ENCODE measurements at regions not wholly inside any gene's neighbourhood (a gene's known extent, or its start where the extent isn't known, plus 50 kb on each side); places are given as distances from the start of the nearest gene placed in this dataset.
"Not testable (repeated sequence)": the region's sequence is repeated elsewhere in the genome, so short reads cannot be mapped to it uniquely, and the experiment has no call there.

GRCh38 chr17:71585540-71585939, 535.3 kb upstream of the SOX9 start:
- FAIRE-seq (no peak), DNase-seq (ENCODE audit: low spot score in 2 of 2) (no peak)

GRCh38 chr17:71592431-71592830, 528.4 kb upstream of the SOX9 start:
- no peak for DNase-seq (ENCODE audit: low spot score in 2 of 2)
- FAIRE-seq = no peak

DNA sequence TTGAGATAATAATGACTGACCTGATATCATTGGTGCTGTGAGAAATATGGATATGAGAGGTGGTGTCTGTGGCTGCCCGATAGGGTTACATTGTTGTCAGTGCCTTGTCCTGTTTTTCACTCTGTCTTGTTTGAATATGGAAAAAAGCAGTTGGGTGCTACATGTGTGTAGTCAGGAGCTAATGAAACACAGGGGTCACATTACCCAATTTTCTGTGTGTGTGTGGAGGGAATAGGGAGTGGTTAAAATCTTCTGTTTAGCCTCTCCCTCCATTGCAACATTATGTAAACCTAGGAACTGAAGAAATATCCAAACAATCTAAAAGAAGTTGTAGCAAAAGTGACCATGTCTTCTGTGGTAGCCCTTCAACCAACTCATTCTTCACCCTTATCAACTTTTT, 527.7 kb upstream of the SOX9 start:
- no peak for DNase-seq (ENCODE audit: low spot score in 2 of 2)
- no peak for FAIRE-seq

DNA sequence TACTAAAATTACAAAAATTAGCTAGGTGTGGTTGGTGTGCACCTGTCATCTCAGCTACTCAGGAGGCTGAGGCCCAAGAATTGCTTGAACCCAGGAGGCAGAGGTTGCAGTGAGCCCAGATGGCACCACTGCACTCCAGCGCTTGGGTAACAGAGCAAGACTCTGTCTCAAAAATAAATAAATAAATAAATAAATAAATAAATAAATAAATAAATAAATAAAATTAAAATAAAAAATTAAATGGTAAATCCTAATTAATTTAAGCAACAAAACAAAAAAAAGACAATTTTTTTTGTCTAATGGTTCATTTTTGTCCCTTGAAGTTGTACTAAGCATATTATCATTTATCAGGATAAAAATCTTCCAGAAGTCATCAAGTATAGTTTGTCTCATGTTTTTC, 521.2 kb upstream of the SOX9 start:
- peak; percentile 74 for FAIRE-seq
- not testable (repeated sequence) for DNase-seq (ENCODE audit: low spot score in 2 of 2)

- DNase-seq (ENCODE audit: low spot score in 2 of 2) (no peak), FAIRE-seq (no peak)
These were observed 520.6 kb upstream of the SOX9 start for GRCh38 chr17:71600137-71600789.

GRCh38 chr17:71601894-71602504, 518.8 kb upstream of the SOX9 start:
- FAIRE-seq (no peak), DNase-seq (ENCODE audit: low spot score in 2 of 2) (no peak)

DNA sequence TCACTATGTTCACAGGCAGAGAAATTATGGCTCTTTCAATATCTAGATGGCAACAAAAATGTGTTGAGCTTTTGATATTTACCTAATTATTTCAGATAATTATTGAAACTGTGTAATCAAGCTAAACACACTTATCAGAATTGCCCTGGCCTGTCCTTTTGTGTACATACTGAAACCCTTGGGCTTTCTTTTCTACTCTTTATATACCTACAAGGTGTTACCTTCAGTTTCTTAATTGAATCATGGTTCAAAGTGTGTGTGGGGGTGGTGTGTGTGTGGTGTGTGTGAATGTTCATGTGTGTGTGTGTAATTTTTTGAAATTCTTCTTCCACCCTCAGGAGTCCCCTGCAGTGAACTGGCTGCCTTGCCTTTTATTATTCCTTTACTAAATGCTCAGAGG, 506.8 kb upstream of the SOX9 start:
- DNase-seq (ENCODE audit: low spot score in 2 of 2) (no peak), FAIRE-seq (no peak)

DNA sequence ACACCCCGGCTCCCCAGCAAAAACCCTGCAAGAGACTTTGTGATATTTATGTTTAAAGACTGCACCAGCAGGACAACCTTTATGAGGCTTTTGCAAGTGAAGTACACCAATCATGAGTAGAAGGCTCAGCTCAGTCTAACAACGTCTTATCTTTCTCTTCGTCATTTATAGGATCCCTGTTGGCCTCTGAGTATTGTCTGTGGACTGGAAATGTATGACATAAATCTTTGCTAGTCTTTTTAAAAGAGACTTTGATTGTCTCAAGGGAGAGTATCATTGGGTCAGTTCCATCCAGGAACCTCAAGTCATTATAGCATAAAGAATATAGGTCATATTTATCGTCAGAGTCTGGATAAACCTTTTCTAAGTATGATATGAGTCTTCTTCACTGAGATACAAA, 505.0 kb upstream of the SOX9 start:
- FAIRE-seq (no peak), DNase-seq (ENCODE audit: low spot score in 2 of 2) (no peak)

DNA sequence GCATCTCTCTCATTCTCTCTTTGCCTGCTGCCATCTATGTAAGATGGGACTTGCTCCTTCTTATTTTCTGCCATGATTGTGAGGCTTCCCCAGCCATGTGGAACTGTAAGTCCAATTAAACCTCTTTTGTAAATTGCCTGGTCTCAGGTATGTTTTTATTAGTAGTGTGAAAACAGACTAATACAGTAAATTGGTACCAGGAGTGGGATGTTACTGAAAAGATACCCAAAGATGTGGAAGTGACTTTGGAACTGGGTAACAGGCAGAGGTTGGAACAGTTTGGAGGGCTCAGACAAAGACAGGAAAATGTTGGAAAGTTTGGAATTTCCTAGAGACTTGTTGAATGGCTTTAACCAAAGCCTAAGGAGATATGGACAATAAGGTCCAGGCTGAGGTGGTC, 503.1 kb upstream of the SOX9 start:
- FAIRE-seq; DNase-seq (ENCODE audit: low spot score in 2 of 2): not testable (repeated sequence)

GRCh38 chr17:71625330-71625729, 495.5 kb upstream of the SOX9 start:
- no peak for DNase-seq (ENCODE audit: low spot score in 2 of 2)
- FAIRE-seq = no peak

GRCh38 chr17:71628306-71628705, 492.5 kb upstream of the SOX9 start:
- no peak for FAIRE-seq
- no peak for DNase-seq (ENCODE audit: low spot score in 2 of 2)

DNA sequence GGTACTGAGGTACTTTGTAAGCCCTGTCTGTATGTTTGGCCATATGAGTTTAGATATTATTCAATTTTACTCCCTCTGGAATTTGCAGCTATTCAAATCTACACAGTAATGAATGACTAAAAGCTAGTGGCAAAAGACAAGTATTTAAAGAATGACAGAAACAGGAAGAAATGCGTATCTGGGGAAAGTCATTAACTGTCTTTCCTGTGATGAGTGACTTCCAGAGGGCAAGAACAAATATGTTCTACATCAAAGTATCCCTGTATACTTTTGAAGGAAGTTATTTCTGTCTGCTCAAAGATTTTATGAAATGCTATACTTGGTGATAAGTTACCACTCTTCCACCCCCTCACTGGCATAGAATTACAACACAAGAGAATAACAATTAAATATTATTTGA, 489.3 kb upstream of the SOX9 start:
- no peak for FAIRE-seq
- no peak for DNase-seq (ENCODE audit: low spot score in 2 of 2)

GRCh38 chr17:71632328-71632727, 488.5 kb upstream of the SOX9 start:
- DNase-seq (ENCODE audit: low spot score in 2 of 2) (no peak), FAIRE-seq (no peak)

GRCh38 chr17:71633391-71633849, 487.4 kb upstream of the SOX9 start:
- FAIRE-seq (no peak), DNase-seq (ENCODE audit: low spot score in 2 of 2) (no peak)

- FAIRE-seq (no peak), DNase-seq (ENCODE audit: low spot score in 2 of 2) (no peak)
These were observed 486.4 kb upstream of the SOX9 start for GRCh38 chr17:71634376-71634775.

GRCh38 chr17:71635187-71635586, 485.6 kb upstream of the SOX9 start:
- FAIRE-seq = no peak
- DNase-seq (ENCODE audit: low spot score in 2 of 2) = no peak

- DNase-seq (ENCODE audit: low spot score in 2 of 2) = no peak
- no peak for FAIRE-seq
These were observed 484.2 kb upstream of the SOX9 start for GRCh38 chr17:71636644-71637043.

DNA sequence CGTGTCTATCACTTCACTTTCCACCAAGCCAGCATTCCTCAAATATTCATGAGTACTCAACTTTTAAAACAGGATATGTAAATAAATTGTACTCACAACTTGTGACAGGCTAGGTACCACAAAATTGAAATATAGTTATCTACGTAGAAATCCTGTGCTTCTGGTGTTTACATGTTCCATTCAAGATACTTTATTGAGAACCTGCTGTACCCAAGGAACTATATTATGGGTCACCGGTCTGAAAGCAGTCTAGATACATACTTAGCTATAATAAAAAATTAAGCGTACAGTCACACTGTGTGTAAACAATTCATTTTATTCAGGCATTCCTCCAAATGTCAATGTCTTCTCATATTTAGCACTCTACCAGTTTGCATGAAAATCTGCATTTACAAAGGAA, 482.2 kb upstream of the SOX9 start:
- FAIRE-seq = no peak
- DNase-seq (ENCODE audit: low spot score in 2 of 2) = no peak

GRCh38 chr17:71639865-71640264, 481.0 kb upstream of the SOX9 start:
- no peak for FAIRE-seq
- DNase-seq (ENCODE audit: low spot score in 2 of 2) = no peak

DNA sequence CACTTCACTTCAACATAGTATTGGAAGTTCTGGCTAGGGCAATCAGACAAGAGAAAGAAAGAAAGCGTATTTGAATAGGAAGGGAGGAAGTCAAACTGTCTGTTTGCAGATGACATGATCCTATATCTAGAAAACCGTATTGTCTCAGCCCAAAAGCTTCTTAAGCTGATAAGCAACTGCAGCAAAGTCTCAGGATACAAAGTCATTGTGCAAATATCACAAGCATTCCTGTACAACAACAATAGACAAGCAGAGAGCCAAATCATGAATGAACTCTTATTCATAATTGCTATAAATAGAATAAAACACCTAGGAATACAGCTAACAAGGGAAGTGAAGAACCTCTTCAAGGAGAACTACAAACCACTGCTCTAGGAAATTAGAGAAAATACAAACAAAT, 473.9 kb upstream of the SOX9 start:
- not testable (repeated sequence) for DNase-seq (ENCODE audit: low spot score in 2 of 2); FAIRE-seq

DNA sequence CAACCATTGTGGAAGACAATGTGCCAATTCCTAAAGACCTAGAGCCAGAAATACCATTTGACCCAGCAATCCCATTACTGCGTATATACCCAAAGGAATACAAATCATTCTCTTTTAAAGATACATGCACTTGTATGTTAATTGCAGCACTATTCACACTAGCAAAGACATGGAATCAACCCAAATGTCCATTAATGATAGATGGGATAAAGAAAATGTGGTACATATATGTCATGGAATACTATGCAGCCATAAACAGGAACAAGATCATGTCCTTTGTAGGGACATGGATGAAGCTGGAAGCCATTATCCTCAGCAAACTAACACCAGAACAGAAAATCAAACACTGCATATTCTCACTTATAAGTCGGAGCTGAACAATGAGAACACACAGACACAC, 472.5 kb upstream of the SOX9 start:
- DNase-seq (ENCODE audit: low spot score in 2 of 2); FAIRE-seq: not testable (repeated sequence)

GRCh38 chr17:71649941-71650350, 470.9 kb upstream of the SOX9 start:
- no peak for FAIRE-seq
- DNase-seq (ENCODE audit: low spot score in 2 of 2) = no peak

Measured in frontal cortex (tissue), 3 donors.